ACHN (cell line): ENCODE measurements at regions not wholly inside any gene's neighbourhood (a gene's known extent, or its start where the extent isn't known, plus 50 kb on each side); places are given as distances from the start of the nearest gene placed in this dataset.

Experiments
- DNase-seq: peaks from one replicate; pipeline ENCODE4 v3.0.0-alpha.2; 2015
- in situ Hi-C: cut with HindIII; loops from 2 replicates; pipeline ENCODE4 v1.10.0; 2017; ENCODE audit warnings: low sequenced_read_pairs, low pct_ligation_motif_present, low pct_unique_long_range_greater_than_20kb

DNA sequence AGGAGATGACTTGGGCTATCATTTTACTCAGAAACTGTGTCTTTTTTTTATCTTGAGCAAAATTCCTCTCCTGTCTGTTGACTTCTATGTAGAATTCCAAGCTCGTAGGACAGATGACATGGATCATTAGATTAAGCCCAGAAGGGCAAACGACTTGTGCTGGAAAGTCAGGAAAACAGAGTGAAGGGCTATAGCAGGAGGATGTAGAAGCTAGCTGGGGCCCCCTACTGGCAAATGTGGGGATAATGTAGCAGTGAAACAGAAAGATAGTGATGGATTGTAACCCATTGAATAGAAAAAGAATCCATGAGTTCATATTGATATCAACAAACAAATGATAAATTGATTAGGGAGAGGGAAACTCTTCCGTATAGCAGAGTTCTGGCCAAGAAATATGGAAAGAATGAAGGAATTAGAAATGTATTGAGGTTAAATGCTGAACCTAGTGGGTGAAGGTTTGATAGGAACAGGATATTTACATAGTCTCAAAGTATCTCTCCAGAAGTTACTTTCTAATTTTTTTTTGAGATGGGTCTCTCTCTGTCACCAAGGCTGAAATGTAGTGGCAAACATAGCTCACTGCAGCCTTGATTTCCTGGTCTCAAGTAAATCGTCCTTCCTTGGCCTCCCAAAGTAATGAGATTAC, 103.6 kb downstream of the LYZL1 start:
- peak; percentile 33 for DNase-seq
- in situ Hi-C loops, result no loop called here

- in situ Hi-C loops, result no loop called here
- DNase-seq, result no peak
Measured at GRCh38 chr10:29394321-29394932, 105.6 kb downstream of the LYZL1 start.

DNA sequence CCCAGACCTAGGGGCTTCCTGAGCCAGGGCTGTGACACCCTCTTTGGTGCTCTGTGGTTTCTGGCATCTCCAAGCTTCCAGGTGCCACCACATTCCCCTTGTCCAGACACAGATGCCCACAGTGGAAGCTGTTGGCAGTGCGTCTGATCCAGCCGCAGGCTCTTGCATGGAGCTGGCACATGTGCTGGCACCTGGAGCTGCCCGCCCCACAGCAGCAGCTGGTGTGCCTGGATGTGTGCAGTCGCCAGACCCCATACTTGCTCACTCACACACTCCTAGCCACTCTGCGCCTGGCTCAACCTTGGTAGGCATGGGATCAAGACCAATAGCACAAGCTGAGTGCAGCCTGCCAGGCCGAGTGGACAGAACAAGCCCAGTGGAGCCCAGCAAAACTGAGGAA, 106.5 kb downstream of the LYZL1 start:
- in situ Hi-C loops, result no loop called here
- DNase-seq, result no peak

- no peak for DNase-seq
- in situ Hi-C loops, result no loop called here
Measured at GRCh38 chr10:29397221-29397620, 108.4 kb downstream of the LYZL1 start.

DNA sequence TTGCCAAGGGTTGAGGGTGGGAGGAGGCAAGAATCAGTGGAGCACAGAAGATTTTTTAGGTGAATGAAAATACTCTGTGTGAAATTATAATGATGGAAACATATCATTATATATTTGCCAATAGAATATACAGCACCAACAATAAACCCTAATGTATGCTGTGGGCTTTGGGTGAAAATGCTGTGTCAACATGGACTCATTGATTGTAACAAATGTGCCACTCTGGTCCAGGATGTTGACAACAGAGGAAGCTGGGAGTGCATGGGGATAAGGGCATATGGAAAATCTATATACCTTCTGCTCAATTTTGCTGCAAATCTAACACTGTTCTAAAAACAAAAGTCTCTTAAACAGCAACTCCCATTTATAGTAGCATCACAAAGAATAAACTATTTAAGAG, 114.3 kb downstream of the LYZL1 start:
- no peak for DNase-seq
- in situ Hi-C loops, result no loop called here

DNA sequence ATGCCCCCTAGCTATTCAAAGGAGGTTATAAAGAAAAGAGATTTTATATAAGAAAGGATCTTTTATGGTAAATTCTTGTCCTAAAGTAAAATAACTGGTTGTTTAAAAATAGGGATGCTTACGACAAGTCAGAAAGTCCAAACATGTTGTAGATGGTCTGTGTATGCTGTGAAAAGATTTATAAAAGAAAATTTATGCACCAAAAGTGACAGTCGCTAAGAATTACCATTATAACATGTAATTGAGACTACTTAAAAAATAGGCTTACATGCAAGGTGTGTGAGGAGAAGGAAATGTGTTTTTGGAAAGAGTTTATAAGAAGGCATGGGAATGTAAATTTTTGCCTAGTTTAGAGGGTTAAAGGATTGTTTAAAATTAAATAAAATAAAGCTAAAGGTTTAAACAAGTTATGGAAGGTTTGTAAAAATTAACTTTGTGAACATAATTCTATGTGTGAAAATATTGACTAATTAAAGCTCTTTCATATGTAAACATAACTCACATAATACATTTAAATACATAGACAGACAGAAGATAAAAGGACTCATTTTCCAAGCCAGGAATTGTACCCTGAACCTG, 118.5 kb downstream of the LYZL1 start:
- DNase-seq, result no peak
- in situ Hi-C loops, result no loop called here
